ENCODE measurements at regions not wholly inside any gene's neighbourhood (a gene's known extent, or its start where the extent isn't known, plus 50 kb on each side); places are given as distances from the start of the nearest gene placed in this dataset.

- no peaks in the 10 kb centered on the region for H3K27me3 ChIP-seq (ENCODE audit: low read depth)
- TF ChIP-seq CTCF (IDR thresholded peaks at IDR 0.05) = no peak
- ATAC-seq (no peak), DNase-seq (no peak)
- no peak overlapping the region for H3K27ac ChIP-seq
- no peak overlapping the region for H3K4me3 ChIP-seq
- H3K4me1 ChIP-seq = no peaks in the 10 kb centered on the region
- intact Hi-C loops (cut with DNase I) = no loop called here
- H3K9me3 ChIP-seq = no peaks in the 10 kb centered on the region
- H3K36me3 ChIP-seq = no peaks in the 10 kb centered on the region
Observed at GRCh38 chr12:102763061-102763460, 154.0 kb downstream of the PAH start.

GRCh38 chr12:102760322-102760721, 156.7 kb downstream of the PAH start:
- DNase-seq (no peak), ATAC-seq (no peak)
- no peaks in the 10 kb centered on the region for H3K27me3 ChIP-seq (ENCODE audit: low read depth)
- no peaks in the 10 kb centered on the region for H3K9me3 ChIP-seq
- no peak overlapping the region for H3K27ac ChIP-seq
- no peaks in the 10 kb centered on the region for H3K4me1 ChIP-seq
- no peak overlapping the region for H3K4me3 ChIP-seq
- TF ChIP-seq CTCF (IDR thresholded peaks at IDR 0.05) = no peak
- no peaks in the 10 kb centered on the region for H3K36me3 ChIP-seq
- intact Hi-C loops (cut with DNase I) = no loop called here

GRCh38 chr12:102759466-102759865, 157.6 kb downstream of the PAH start:
- H3K36me3 ChIP-seq = no peaks in the 10 kb centered on the region
- no peaks in the 10 kb centered on the region for H3K27me3 ChIP-seq (ENCODE audit: low read depth)
- no peak for TF ChIP-seq CTCF (IDR thresholded peaks at IDR 0.05)
- H3K4me1 ChIP-seq = no peaks in the 10 kb centered on the region
- intact Hi-C loops (cut with DNase I) = no loop called here
- H3K27ac ChIP-seq = no peak overlapping the region
- DNase-seq (no peak), ATAC-seq (no peak)
- H3K9me3 ChIP-seq = no peaks in the 10 kb centered on the region
- no peak overlapping the region for H3K4me3 ChIP-seq

GRCh38 chr12:102757882-102758226, 159.2 kb downstream of the PAH start:
- Histone ChIP-seq H3K36me3 (no peaks in the 10 kb centered on the region), H3K4me1 (no peaks in the 10 kb centered on the region), H3K27ac (no peak overlapping the region), H3K4me3 (no peak overlapping the region), H3K9me3 (no peaks in the 10 kb centered on the region), H3K27me3 (ENCODE audit: low read depth) (no peaks in the 10 kb centered on the region)
- ATAC-seq (no peak), DNase-seq (no peak)
- intact Hi-C loops (cut with DNase I) = no loop called here
- no peak for TF ChIP-seq CTCF (IDR thresholded peaks at IDR 0.05)

- H3K9me3 ChIP-seq = no peaks in the 10 kb centered on the region
- DNase-seq = no peak
- intact Hi-C loops (cut with DNase I) = no loop called here
- no peak overlapping the region for H3K27ac ChIP-seq
- H3K4me1 ChIP-seq = no peaks in the 10 kb centered on the region
- no peak overlapping the region for H3K4me3 ChIP-seq
- no peaks in the 10 kb centered on the region for H3K36me3 ChIP-seq
- ATAC-seq = no peak
- H3K27me3 ChIP-seq (ENCODE audit: low read depth) = no peaks in the 10 kb centered on the region
- TF ChIP-seq CTCF (IDR thresholded peaks at IDR 0.05) = no peak
Observed at GRCh38 chr12:102757154-102757881, 159.7 kb downstream of the PAH start.

Data from lower lobe of right lung (tissue), 2 donors.